Hematopoietic multipotent progenitor cell treated with erythropoietin and hydrocortisone succinate and interleukin-3 and kit ligand, for 4 days (in vitro differentiated cells): ENCODE measurements at regions not wholly inside any gene's neighbourhood (a gene's known extent, or its start where the extent isn't known, plus 50 kb on each side); places are given as distances from the start of the nearest gene placed in this dataset.
"Not testable (repeated sequence)": the region's sequence is repeated elsewhere in the genome, so short reads cannot be mapped to it uniquely, and the experiment has no call there.

Experiments
- DNase-seq: peaks from one replicate; pipeline ENCODE4 v3.0.0-alpha.2; 2015

GRCh38 chr18:35770376-35771014 lies 189.0 kb downstream of the GALNT1 start:
- DNase-seq: peak; percentile 11

DNA sequence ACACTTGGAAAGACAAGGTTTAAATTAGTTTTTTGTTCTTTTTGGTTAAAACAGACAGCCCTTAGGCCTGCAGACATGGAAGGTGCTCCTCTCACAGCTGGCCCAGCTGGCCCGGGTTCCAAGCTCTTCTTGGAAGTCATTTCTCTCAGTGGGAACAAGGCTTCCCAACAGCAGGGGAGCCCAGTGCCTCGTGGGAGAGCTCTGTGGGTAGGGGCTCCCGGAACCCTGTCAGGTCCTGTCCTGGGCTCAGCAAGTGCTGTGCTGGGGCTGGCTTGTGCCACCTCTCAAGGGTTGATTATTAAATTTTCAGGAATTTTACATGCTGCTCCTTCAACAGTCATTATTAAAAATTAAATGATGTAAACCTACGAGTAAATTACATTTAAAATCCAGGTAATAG lies 189.6 kb downstream of the GALNT1 start:
- DNase-seq: no peak

DNA sequence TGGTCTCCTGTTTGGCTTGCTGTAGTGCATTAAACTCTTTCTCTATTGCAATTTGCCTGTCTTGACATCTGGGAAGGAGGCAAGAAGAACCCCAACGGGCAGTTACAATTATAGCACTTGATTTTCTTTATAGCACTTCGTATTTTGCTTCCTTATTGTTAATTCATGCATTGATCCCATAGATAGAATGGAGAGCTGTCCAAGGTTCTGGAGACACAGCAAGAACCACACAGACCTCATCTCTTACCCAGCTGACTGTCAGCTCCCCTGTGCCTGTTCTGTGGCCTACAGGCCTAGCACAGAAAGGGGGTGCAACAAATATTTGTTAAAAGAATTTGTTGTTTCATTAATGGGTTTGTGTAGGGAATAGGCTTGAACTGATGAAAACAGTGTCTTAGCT lies 194.3 kb downstream of the GALNT1 start:
- DNase-seq: peak; percentile 61

GRCh38 chr18:35776473-35776872 lies 194.9 kb downstream of the GALNT1 start:
- no peak for DNase-seq

DNA sequence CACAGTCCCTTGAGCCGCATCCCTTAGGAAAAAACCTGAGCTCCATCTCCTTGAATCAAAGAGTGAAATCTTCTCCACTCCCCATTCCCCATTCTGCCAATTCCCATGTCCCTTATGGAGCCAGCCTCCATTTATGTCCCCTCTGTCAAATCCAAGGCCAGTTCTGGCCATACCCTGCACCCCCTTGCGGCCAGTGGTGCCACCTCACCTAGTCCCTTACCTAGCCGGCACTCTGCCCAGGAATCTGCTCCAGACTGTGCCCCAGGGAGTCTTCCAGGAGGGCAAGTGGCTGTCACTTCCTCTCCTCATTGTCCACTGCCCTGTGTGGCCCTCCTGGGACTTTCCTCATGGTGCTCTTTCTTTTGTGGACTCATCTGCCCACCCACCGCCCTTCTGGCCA lies 195.4 kb upstream of the RMP24 start:
- DNase-seq: no peak

DNA sequence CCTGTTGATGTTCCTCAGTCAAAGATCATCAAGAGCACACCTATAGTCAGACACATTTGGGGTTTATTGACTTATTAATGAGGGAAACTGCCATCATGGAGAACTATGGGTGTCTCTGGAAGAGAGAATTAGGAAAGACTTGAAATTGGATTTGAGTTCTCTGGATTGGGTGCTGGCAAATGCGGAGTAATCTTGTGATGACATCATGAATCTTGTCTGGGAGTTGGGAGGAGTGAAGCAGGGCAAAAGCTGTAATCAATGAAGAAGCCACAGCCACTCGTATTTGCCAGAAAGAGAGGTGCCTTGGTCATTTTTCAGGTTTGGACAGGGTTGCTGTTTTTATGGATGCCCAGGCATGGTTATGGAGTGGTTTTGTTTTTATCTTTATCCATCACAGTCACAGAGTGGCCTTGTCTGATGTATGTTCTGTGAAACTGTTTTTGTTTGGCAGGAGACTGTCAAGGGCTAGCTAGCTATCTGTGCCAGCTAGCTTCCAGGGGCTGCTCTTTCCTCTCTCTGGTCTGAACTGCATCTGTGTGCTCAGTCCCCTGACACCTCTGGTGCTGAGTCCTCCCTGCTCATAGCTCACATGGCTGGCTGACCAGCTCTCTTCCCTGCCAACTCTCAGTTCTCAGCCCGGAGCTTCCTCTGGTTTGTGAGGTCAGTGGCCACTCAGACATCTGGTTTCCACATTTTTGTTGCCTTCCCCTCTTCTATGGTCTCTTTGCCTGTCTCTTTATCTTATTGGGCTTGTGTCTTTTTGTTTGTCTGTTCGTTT lies 193.4 kb upstream of the RMP24 start:
- no peak for DNase-seq

GRCh38 chr18:35780937-35781336 lies 191.5 kb upstream of the RMP24 start:
- DNase-seq: no peak

DNA sequence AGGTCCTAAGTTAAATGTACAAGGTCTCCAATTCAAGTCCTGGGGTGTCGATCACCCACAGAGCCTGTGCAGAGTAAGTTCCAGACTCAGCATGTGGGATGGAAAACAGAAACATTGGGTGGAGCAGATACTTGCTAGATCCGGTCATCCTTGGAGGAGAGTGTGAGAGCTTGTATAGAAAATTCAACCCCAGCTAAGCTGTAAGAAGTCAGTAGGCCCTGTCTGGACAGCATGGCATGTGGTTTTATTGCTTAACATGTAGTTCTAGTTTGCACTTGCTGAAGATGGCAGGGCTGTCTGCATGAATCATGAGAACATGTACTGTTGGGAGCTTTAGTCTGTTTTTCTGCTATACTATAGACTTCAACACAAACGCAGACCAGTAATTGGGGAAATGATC lies 189.6 kb upstream of the RMP24 start:
- no peak for DNase-seq

DNA sequence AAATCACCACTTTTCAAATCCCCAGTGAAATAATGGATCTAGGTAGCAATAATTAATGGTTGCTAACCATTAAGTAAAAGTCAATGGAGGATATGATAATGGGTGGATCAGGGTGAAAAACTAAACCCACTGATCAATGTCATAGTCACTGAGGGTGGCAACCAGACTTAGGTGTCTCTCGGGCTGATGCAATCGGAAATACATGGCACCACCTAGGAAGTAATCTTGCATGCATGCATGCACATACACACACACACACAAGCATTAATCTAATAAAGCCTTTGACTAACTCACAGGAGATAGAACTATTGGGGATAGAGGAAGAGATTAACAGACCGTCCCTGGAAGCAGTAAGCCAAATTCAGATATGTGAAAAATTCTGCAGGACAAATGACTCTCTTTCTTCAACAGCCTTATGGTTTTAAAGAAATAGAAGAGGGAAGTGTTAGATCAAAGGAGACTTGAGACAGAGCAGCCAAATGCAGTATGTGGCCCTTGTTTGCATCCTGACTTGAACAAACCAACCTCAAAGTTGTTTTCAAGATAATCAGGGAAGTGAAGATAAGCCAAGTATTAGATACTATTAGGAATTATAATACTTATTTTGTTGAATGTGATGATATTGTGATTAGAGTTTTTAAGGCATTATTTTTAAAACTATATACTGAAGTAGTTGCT lies 186.0 kb upstream of the RMP24 start:
- no peak for DNase-seq

GRCh38 chr18:35789543-35789942 lies 182.9 kb upstream of the RMP24 start:
- no peak for DNase-seq

DNA sequence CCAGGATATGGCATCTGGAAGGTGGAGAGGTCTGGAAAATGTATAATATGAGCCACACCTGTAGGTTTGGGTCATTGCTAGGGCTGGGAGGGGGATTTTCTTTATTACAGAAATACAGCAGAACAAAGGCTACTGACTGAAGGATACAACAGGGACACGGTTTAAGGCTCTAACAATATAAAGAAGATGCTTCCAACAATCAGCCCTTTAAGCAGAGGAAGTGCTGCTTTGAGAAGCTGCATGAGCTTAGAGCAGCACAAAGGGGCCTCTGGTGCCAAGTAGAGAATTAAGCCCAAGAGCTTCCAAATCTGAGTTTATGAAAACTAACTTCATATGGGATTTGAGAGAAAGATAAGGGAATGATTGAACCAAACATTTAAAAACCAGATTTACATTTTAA lies 174.5 kb upstream of the RMP24 start:
- no peak for DNase-seq

DNA sequence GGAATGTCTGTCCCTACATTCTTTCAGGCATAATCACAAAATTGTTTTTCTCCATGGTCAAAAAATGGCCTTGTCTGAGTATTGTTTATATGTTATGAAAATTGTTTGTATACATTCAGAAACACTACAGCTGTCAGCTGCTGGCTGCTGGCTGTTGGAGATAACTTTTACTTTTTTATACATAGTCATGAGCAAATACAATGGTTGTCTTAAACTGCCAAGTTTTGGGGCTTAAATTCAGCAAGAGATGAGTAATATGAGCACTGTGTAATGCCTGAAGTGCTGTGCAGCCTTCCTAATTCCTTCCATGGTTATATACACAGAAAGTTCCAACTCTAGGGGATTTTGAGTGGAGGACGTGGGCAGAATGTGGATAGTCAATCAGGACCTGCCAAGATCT lies 168.9 kb upstream of the RMP24 start:
- DNase-seq: no peak

DNA sequence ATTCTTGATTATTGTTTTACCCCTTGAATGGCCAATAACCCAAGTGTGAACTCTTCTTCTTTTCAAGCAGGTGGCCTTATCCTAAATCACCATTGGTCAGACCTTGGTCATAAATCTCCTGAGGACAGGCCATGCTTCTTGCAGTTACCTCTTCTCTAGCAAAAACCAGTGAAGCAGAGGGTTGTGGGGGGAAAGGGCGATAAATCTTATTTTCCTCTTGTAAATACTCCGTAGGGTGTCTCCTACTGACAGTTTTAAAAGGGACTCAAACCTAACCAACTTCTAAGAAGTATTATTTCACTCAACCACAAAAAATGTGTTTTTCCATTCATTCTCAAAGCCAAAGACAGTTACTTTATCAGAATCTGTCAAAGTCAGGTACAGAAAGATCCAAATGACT lies 168.1 kb upstream of the RMP24 start:
- DNase-seq: no peak

- DNase-seq: no peak
These were observed 164.6 kb upstream of the RMP24 start for GRCh38 chr18:35807811-35808335.

DNA sequence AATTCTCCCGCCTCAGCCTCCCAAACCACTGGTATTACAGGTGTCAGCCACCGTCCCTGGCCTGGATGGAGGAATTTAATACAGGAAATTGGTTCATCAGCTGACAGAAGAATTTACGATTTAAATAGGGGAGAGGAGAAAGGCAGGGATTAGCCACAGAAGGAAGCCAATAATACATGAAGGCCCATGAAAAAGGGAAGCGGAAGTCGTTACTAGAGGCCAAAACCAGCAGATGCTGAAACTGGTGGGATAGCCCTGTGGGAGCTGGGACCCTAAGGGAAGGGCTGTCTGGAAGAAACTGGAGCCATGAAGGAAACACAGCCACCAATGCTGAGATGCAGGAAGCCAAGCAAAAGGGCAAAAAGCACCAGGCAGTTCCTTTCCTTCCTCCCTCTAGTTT lies 163.7 kb upstream of the RMP24 start:
- no peak for DNase-seq

DNA sequence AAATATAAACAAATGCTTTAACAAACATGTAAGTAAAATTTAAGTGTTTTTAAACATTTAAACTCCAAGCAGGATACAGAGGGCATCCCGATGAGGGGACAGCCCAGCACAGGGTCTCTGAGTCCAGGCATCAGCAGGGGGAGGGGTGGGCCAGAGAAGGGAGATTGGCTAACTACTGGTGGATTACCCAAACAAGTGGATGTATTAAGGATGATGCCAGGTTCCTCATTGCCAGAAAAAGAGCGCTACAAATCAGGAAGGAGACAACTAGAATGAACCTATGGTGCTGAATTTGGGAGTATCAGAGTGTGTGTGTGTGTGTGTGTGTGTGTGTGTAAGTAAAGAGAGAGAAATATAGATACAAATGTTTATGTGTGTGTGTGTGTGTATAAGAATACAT lies 162.0 kb upstream of the RMP24 start:
- no peak for DNase-seq

DNA sequence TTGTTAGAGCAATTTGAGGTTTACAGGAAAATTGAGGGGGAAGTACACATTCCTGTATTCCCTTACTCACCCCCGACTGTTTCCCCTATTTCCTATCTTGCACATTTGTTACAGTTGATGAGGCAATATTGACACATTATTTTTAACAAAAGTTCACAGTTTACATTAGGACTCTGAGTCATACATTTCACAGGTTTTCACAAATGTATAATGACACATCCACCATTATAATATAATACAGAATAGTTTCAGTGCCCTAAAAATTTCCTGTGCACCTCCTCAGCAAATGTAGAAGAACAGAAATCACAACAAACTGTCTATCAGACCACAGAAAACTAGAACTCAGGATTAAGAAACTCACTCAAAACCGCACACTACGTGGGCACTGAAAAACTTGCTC lies 160.6 kb upstream of the RMP24 start:
- no peak for DNase-seq

DNA sequence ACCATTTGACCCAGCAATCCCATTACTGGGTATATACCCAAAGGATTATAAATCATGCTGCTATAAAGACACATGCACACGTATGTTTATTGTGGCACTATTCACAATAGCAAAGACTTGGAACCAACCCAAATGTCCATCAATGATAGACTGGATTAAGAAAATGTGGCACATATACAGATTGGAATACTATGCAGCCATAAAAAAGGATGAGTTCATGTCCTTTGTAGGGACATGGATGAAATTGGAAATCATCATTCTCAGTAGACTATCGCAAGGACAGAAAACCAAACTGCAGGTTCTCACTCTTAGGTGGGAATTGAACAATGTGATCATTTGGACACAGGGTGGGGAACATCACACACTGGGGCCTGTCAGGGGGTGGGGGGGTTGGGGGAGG lies 157.5 kb upstream of the RMP24 start:
- DNase-seq: not testable (repeated sequence)

DNA sequence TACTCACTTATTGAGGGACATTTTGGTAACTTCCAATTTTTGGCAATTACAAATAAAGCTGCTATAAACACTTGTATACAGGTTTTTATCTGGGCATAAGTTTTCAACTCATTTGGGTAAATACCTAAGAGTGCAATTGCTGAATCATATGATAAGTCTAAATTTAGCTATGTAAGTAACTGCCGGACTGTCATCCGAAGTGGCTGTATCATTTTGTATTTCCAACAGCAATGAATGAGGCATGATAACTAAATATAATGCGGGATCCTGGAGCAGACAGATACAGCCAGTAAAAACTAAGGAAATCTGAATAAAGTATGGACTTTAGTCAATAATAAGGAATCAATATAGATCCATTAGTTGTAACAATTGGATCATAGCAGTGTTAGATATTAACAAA lies 156.5 kb upstream of the RMP24 start:
- no peak for DNase-seq

- DNase-seq: no peak
These were observed 154.7 kb upstream of the RMP24 start for GRCh38 chr18:35817604-35818352.

DNA sequence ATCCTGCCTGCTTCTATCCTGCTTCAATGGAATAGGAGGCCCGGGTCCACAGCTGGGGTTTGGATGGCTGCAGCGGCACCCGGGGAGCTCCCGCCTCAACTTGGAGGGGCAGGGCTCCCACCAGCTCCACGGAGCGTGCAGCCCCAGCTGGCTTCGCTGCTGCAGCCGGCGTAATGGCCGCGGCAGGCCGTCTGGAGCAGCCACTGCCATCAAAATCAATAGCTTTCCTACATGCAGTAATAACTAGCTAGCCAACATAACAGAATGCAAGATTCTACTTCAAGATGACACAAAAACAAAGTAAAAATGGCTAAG lies 154.2 kb upstream of the RMP24 start:
- no peak for DNase-seq

GRCh38 chr18:35822413-35822812 lies 150.1 kb upstream of the RMP24 start:
- DNase-seq: no peak

GRCh38 chr18:35826477-35826876 lies 146.0 kb upstream of the RMP24 start:
- DNase-seq: no peak
